ENCODE measurements at regions not wholly inside any gene's neighbourhood (a gene's known extent, or its start where the extent isn't known, plus 50 kb on each side); places are given as distances from the start of the nearest gene placed in this dataset.

DNA sequence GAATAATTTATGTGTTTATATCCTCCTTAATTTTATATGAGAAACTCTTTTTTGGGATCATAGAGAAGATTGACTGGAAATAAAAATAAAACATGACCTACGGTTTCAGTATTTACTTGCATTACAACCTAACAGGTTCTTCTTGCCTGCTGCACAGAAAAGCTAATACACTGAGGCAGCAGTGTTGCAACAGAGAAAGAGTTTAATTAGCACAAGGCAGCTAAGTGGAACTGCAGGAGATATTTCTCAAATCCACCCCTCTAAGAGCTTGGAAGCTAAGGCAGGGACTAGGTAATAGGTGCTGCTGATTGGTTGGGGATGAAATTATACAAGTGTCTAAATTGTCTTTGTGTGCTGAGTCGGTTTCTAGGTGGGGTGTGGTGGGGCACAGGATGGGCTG, 380.9 kb downstream of the DIRAS2 start:
- TF ChIP-seq NFIC (IDR thresholded peaks at IDR 0.05) (no peak), CREB1 (IDR thresholded peaks at IDR 0.05; ENCODE audit: low read depth) (no peak), REST (IDR thresholded peaks at IDR 0.05; ENCODE audit: low read depth) (no peak), ZBTB7A (IDR thresholded peaks at IDR 0.05; ENCODE audit: low read depth) (no peak), TAF1 (IDR thresholded peaks at IDR 0.05; ENCODE audit: low read depth) (no peak), RAD21 (IDR thresholded peaks at IDR 0.05; ENCODE audit: low read depth) (no peak), CEBPB (IDR thresholded peaks at IDR 0.05) (no peak), TEAD4 (IDR thresholded peaks at IDR 0.05) (no peak), FOXM1 (IDR thresholded peaks at IDR 0.05; ENCODE audit: borderline replicate concordance, low read depth) (no peak), YY1 (IDR thresholded peaks at IDR 0.05; ENCODE audit: low read depth) (no peak)
